ENCODE measurements at regions not wholly inside any gene's neighbourhood (a gene's known extent, or its start where the extent isn't known, plus 50 kb on each side); places are given as distances from the start of the nearest gene placed in this dataset.
"Not testable (repeated sequence)": the region's sequence is repeated elsewhere in the genome, so short reads cannot be mapped to it uniquely, and the experiment has no call there.

DNA sequence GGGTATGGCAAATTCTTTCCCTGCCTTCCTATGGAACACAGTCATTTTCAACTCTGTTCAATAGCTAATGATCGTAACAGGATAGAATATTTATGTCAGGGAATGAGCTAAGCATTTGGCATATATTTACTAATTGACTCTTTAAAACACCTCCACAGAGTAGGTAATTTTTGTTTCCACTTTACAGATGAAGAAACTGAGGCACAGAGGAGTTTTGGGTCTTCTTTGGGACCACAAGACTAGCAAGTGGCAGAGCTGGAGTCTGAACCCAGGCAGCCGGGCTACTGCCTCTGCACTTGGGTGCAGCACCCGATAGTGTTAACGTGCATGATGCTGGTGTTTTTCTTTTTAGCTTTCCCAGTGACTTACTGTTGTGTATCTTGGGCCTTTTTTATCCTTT lies 384.0 kb downstream of the SFMBT2 start:
- no peak for DNase-seq

DNA sequence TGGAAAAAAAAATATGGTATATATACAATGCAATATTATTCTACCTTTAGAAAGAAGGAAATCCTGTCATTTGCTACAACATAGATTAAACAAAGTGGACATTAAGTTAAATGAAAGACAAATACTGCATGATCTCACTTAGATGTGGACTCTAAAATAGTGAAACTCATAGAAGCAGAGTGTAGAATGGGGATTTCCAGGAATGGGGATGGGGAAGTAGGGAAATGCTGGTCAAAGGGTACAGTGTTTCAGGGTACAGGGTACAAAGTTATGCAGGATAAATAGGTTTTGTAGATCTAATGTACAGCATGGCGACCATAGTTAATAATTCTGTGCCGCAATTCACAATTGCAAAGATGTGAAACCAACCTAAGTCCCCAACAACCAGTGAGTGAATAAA lies 385.5 kb downstream of the SFMBT2 start:
- DNase-seq = no peak

DNA sequence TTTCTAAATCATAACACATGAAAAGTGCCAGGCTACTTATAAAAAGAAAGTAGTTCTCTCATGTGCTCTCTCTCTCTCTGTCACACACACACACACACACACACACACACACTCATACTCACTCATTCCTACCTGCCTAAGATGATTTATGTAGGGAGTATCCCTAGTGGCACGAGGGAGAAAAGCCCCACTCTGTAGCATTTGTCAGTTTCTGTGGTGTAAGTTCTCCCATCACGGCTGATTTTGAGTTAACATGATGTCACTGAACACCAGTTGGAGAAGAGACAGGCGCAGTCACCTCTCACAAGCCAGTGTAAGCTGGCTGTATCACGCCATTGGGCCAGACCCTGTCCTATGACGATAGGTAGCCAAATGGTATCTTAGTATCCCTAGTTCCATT lies 395.4 kb downstream of the SFMBT2 start:
- no peak for DNase-seq

DNA sequence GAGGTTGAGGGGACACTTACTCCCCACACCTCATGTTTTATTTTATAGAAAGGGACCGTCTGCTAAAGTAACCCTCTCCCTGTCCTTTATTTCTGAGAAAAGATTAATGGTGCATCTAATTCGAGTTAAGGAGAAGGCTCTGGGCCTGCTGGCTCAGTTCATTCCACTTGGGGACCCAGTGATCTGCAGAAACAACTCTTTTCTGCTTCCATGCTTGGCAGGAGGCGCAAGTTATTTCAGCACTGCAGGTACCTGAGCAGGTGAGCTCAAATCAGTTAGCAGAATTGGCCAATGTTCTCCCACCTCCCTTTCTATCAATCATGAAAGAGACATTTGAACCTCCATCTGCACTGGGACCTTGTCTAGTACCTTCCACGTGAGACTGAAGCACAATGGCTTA lies 396.1 kb downstream of the SFMBT2 start:
- DNase-seq = no peak

DNA sequence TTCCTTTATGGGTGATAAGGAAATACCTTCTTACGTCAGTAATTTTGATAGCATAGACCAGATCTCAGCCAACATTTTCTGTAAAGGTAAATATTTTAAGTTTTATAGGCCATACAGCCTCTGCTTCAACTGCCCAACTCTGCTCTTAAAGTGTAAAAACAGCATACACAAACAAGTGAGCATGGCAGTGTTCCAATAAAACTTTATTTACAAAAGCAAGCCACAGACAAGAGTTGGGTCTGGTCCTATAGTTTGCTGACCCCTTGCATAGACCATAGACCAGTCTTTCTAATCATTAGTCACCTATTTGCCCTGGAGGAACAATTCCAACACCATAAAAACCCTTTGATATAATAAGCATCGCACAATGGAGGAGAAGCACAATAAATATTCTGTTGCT lies 398.8 kb downstream of the SFMBT2 start:
- DNase-seq = no peak

DNA sequence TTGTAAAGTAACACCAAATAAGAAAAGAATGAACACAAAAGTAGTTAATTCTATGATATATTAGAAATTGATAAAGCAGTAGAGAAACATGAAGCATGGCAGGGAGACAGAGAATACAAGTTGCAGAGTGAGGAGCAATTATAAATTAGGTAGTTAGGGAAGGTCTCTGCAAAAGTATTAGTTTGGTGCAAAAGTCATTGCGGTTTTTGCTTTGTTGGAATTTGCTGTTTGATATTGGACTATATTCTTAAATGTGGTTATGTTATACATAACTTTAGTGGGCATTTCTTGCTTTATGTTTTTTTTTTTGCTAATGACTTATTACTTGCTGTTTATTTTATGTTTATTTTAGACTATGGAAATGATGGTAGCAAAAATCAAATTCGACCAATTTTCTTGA lies 402.2 kb downstream of the SFMBT2 start:
- DNase-seq = no peak

DNA sequence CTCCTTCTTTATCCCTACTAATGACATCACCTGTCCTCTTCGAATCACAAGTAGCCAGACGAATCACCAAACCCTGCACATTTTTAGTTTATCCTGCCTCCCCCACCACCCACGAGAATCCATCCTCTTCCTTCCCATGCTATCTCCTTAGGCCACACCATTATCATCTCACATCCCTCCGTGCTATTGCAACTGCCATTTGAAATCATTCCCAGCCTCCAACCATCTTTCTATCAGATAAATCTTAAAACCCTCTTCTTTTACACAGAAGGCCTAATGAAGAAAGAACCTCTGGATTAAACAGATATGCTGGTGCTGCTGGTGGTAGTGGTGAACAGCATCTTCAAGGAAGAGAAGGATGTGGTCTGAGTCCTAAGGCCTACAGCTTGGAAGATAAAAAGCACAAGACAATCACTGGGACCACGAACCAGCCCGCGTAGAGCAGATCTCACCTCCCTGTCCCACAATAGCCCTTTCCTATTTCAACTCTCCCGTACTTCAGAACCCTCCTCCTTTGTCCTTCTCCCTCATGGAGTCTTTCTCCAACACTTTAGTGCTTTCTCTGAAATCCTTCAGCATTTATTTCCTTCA lies 403.1 kb downstream of the SFMBT2 start:
- DNase-seq = no peak

DNA sequence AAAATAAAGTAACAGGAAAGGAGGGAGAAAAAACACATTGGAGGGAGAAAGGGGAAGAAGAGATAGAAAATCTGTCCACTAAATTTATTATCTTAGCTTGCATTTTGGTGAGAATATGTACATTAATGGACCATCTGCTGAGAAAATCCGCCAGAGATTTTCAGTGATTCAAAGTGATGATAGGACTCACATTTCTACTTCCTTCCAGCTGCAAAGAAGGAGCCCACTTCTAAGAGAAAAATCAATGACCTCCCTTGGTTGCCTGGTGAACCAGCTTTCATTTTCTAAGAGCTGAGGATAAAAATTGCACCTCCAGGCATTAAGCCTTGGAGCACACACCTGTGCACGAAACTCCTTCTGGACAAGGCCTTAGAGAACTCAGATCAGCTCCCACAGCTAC lies 404.3 kb downstream of the SFMBT2 start:
- no peak for DNase-seq

DNA sequence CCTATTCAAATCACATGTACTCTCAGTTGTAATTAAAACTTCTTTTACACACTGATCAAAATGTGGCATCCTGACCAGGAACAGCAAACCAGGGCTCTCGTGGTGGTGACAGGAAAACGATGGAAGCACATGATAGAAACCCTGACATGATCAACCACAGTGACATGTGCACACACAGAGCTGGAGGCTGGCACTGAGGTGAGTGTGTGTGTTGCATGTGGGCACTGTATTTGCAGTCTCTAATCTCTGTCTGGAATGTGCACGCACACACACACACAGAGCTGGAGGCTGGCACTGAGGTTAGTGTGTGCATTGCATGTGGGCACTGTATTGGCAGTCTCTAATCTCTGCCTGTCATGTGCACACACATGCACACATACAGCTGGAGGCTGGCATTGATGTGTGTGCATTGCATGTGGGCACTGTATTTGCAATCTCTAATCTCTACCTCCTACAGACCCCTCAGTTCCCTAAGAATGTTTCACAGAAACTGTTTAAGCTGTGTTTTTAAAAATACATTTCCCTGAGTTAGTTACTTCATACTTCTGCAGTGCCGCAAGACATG lies 406.9 kb downstream of the SFMBT2 start:
- DNase-seq = no peak

DNA sequence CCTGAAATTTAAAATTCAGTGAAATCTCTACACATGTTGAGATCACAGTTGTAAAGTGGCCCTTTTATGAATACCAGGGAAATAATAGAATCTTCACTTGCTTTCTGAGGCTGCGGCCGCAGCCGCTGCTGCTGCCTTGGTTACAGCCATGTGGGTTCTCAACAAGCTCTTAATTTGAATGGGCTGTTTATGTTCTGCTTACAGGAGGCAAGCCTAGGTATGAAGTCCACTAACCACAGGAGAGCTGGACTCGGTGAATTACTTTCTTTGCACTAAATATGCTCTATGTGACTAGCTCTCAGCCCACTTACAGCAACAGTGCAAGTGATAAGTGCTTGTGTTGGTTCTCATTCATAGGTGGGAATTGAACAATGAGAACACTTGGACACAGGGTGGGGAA lies 410.8 kb downstream of the SFMBT2 start:
- DNase-seq = no peak

DNA sequence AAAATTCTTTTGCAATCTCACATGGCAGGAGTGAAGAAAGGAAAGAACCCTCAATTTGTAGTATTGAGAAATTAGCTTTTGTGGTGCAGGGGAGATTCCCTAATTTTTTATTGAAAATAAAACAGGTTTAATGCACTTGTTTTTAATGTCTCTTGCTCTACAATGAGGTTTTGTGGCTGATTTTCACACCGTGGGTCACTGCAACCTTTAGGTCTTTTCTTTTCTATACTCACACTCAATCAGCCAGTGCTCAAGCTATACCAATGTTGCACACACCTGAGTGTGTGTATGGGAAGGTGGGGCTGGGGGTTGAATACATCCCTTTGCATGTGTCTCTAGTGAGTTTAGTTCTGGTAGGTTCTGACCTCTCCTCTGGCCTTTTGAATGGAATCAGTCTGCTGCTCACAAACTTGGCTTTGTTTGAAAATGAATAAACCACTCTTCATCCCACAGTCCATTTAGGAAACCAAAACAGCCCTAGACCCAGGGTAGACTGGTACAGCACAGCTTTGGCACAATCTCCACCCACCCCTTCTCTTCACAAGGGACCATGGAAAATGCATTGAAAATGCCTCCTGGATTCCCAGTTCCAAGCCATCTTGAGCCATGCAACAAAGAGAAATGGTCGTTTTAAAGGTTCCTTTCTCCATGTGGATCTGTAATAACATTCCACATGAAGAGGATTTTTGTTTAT lies 411.5 kb downstream of the SFMBT2 start:
- DNase-seq = no peak

DNA sequence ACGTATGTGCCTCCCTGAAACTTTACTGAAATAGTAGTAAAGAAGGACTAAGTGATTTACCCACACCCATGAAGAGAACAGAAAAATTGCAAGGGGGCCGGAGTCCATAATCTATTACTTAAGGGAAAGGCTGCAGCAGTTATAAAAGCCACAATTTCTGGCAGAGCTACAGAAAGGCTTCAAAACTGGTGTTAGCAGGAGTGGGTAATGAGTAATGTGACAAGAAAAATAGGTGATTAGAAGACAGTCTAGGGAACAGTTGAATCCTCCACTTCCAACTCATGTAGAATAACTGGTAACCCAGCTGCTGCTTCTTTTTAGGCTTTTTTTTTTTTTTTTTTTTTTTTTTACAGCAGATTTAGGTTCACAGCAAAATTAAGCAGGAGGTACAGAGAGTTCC lies 413.3 kb downstream of the SFMBT2 start:
- no peak for DNase-seq

DNA sequence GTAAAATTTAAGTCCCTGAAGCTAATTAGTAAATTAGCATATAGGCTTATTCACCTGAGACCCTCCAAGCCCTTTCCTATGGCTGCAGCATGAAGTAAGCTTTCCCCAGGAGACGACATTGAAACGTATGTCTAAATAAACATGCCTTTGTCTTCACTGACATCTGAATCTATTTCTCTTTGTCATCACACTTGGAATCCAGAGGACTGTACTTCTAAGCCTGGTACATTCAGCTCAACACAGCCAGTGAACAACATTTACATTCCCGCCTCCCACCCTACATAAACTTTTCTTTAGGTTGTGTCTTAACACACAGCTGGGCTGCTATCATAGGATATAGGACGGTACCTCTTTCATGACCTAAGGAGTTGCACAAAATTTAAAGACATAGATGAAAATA lies 414.4 kb downstream of the SFMBT2 start:
- no peak for DNase-seq

DNA sequence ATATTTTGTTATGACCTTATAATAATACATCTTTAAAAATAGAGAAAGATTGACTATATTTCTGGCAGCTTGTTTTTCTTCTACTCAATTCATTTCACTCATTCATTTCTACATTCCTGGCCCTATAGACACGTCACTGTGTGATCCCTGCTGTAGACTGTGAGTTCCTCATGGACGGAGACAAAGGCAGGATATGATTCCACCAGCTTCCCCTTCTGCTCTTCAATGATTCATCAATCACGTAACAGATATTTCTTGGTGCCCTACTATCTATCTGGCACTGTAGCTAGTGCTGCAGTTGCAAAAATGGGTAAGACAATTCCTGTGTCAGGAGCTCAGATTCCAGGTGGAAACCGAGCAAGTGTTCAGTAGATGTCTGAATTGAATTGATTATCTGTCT lies 415.0 kb downstream of the SFMBT2 start:
- DNase-seq = no peak

DNA sequence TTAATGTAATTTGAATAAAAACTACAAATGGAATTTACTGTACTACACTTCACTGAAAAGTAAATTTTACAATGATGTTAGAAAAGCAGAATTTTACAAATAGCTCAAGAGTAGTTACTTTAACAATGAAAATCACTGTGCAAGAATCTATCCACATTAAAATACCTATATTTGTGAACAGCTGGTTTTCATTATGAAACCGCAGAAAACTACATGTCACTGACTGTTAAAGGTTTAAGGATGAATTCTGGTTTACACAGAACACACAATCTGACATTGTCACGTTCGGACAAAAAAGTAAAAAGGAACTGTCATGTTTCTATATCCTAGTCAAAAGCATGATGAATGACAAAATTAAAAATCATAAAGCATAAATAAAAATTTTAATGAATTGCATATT lies 415.3 kb upstream of the PRKCQ start:
- no peak for DNase-seq

DNA sequence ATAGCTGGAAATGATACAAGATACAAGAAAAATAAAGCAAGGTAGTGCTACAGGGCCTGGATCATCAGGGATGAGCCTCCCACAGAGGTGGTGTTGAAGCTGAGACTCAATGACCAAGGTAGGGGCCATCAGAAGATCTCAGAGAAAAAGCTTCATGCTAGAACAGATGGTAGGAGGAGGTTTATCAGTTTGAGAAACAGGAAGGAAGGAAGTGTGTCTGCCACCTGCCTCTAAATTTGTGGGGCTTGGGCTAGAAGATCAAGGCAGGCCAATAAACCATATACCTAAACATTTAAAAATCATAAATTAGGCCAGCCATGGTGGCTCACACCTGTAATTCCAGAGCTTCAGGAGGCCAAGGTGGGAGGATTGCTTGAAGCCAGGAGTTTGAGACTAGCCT lies 410.8 kb upstream of the PRKCQ start:
- no peak for DNase-seq

DNA sequence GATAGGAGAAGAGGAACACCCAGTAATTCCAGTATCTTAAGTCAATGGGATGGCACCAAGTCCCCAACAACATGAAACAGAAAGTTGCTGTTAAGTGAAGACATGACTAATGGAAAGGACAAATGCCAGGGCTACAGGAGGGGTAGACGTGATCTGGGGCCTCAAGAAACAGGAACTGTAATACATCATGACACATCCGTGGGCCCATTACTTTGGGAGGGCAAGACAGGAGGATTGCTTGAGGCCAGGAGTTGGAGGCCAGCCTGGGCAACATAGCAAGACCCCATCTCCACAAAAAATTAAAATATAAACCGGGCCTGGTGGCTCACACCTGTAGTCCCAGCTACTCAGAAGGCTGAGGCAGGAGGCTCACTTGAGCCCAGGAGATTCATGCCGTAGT lies 408.6 kb upstream of the PRKCQ start:
- DNase-seq = no peak

DNA sequence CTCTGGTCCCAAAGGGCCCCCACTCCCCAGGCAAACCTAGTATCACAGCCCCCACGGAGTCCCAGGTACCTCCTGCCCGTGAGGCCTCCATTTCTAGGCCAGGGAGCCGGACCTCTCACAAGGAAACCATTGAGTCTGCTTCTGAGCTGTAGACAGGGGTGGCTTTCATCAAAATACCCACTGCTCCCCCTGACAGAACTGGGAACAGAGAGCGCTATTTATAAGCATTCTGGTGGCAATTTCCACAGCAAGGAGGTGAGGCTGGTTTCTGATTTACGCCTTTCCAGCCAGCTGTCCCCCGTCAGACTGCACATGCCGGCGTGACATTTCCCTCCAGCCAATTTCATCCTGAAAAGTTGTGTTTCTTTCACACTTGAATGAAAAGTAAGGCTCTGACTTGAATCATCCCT lies 407.5 kb upstream of the PRKCQ start:
- no peak for DNase-seq

DNA sequence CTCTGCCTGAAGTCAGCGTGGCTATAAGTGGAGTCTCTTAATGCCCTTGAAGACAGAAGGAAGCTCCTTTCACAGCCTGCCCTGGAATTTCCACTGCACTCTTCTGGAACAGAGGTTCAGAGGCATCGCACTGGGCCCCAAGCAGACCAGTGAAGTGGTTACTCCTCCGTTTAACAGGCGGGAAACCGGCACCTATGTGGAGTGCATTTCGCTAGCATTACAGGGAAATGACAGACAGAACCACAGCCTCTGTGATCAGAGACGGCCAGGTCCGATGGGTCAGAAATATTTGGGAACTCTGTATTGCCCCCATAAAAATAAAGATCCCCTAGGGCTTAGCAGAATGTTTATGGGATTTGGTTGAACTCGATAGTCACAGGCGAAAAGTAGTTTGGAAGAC lies 406.9 kb upstream of the PRKCQ start:
- DNase-seq = no peak

DNA sequence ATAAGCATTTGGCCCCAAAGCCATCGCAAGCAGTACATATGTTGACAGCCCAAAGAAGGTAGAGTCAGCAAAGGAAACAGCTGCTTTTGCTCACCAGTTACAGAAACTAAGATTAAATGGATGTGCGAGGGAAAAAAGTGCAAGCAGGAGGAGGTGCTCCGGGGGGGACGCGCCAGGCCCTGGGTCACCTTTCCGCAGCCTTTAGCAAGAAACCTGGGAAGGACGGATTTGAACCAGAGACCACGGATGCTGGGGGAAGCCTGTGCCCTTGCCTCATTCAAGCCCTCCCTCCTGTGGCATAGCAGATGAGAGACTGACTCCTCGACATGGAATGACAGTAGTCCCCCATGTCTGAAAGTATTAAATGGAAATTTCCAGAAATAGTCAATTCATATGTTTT lies 405.6 kb upstream of the PRKCQ start:
- DNase-seq = no peak

DNA sequence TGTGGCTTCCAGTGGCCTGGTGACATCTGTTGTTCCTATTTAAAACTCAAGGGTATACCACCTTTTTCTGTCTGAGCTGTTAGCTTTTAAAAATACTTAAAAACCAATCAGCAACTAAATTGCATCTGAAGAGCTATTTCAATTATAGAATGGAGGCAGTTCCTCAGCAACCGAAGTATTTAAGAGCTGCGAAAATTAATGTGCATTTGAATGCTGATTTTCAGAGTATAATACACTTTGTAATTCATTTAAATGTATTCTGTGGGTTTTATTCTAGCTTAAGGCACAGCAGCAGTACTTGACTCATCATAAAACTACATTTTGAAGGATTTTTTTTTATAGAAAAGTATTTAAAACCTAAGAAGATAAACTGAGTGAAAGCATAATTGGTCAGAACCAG lies 404.9 kb upstream of the PRKCQ start:
- no peak for DNase-seq

DNA sequence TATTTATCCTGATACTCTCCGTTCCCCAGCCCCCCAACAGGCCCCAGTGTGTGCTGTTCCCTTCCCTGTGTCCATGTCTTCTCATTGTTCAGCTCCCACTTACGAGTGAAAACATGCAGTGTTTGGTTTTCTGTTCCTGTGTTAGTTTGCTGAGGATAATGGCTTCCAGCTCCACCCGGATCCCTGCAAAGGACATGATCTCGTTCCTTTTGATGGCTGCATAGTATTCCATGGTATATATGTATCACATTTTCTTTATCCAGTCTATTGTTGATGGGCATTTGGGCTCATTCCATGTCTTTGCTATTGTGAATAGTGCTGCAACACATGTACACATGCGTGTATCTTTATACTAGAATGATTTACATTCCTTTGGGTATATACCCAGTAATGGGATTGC lies 403.9 kb upstream of the PRKCQ start:
- not testable (repeated sequence) for DNase-seq

DNA sequence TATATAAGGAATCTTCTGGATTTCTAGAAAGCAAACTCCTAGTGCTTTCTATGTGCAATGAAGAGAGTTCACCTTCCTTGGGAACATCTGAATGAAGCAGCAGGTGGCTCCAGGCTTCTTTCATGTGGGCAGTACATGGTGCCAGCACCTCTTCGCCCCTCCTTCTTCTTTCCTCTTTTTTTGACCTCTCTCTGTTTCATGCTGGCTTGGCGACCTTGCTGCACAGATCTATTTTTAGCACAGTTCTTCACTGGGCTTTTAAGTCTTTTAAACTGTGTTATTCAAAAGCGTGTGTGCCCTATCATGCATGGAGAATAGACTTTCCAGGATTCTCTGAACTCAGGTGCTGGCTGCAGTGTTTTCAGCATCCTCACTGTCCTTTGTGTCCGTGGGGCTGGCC lies 400.3 kb upstream of the PRKCQ start:
- DNase-seq = no peak

DNA sequence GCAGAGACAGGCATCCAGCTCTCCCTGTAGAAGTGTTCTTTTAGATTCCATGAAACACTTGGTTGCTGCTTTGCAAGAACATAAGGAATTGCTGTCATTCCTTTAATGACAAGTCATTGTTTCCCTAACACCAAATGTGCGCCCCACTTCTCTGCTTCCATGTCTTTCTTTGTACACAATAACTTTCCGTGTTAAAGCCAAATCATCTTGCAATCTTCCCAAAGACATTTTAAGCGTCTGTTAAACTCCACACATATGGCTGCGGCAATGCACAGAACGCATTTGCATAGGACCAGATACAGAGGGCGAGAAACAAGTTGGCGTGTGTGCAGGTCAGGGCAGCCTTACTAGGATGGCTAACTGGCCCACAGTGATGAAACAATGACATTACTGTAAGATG lies 399.3 kb upstream of the PRKCQ start:
- DNase-seq = no peak

DNA sequence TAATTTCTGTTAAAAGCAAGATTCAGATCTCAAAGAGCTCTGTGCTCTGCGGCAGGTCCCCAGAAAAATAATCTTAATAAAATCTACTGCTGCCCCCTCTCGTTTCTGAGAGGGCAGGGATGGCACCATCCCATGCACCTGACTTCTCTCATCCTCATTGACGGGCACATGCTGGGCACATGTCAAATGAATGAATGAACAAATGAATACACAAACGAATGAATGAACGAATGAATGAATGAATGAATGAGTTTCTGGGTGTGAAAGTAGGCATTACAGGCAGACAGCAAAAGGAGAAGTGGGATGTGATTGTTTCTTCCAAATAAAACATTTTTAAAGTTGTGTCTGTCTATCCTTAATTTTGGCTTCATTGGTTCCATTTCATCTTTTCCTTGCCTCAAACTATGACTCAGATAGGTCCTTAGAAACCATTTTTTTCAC lies 398.1 kb upstream of the PRKCQ start:
- DNase-seq = no peak
